Activated gamma-delta T cell (primary cell): ENCODE measurements at regions not wholly inside any gene's neighbourhood (a gene's known extent, or its start where the extent isn't known, plus 50 kb on each side); places are given as distances from the start of the nearest gene placed in this dataset.

ENCODE experiments used
- DNase-seq: peaks from one replicate; lab custom pipeline; 2025; lab: John Stamatoyannopoulos, UW

DNA sequence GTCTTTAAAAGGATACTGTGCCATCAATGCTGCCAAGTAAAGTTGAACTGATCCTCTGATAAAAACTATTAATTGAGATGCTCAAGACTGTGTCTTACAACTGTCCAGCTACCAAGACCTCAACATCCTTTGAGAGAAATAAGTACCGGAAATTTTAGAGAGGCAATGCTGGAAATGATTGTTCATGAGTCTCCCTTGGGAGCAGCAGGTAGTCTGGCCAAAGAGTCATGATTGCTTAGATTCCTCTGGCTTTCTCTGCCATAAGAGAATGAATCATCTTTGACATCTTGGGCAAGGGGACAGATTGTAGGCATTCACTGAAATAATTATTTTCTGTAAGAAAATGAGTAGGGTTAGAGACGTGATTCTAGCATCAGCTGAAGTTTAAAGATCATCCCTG is 466.6 kb upstream of the DAB2 start:
- DNase-seq, result no peak

DNA sequence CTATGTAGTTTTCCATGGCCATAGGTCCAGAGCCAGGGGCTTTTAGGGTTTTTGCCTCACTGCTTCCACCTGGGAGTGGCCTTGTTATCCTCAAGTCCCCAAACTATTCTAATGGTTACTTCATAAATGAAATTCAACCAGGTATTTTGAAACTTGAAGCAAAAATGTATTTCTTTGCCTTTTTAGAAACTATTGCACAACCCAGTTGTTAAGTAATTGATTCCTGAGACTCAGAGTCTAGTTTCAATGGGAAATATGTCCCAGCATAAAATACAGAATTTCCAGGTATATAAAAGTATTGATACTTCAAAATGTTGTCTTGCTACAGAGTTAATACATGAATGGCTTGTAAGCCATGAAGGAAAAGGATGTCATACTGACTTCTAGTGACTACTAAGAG is 456.2 kb upstream of the DAB2 start:
- DNase-seq, result no peak

DNA sequence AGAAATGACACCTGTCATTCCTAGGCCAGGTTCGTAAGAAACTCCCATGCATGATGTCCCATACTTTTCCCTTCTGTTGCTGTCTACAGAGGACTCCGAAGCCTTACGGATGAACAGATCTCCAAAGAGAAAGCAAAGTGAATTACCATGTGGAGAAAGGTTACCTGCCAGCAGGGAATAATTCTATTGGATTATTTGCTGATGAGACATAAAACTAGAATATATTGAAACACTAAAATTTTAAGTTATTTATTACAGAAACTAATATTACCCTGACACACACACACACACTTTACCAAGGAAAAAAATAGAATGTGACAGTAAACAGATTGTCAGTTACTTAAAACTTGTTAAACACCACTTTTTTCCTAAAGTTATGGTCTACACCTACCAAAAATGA is 452.7 kb upstream of the DAB2 start:
- no peak for DNase-seq

DNA sequence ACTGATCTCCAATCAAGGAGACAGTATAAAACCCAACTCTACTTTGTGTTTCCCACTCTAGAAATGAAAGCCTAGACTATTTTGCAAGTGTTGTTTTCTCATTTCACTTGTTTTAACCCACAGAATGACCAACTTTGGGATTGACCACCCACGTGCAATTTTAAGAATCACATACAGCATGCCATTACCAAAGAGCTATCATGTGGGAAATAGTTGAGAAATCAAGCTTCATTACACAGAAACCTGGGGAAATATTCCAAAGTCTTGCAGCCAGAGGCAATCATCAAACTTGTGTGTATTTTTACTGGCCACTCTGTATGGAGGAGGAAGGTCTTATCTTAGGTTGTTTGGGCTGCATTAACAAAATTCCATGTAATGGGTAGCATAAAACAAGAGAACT is 451.4 kb upstream of the DAB2 start:
- no peak for DNase-seq

DNA sequence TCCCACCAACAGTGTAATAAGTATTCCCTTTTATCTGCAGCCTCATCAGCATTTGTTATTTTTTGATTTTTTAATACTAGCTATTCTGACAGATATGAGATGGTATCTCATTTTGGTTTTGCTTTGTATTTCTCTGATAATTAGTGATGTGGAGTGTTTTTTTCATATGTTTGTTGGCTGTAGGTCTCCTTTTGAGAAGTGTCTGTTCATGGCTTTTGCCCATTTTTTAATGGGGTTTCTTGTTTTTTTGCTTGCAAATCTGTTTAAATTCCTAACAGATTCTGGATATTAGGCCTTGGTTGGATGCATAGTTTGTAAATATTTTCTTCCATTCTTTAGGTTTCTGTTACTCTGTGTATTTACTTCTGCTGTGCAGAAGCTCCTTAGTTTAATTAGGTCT is 445.4 kb upstream of the DAB2 start:
- no peak for DNase-seq

DNA sequence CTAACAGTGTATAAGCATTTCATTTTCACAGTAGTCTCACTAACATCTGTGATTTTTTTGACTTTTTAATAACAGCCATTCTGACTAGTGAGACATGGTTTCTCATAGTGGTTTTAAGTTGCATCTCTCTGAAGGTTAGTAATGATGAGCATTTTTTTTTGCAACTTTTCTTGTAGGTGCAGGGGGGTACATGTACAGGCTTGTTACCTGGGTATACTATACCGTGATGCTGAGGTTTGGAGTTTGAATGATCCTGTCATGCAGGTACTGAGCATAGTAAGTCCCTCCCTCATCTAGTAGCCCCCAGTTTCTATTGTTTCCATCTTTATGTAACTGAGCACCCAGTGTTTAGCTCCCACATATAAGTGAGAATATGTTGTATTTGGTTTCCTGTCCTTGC is 444.6 kb upstream of the DAB2 start:
- DNase-seq, result no peak

DNA sequence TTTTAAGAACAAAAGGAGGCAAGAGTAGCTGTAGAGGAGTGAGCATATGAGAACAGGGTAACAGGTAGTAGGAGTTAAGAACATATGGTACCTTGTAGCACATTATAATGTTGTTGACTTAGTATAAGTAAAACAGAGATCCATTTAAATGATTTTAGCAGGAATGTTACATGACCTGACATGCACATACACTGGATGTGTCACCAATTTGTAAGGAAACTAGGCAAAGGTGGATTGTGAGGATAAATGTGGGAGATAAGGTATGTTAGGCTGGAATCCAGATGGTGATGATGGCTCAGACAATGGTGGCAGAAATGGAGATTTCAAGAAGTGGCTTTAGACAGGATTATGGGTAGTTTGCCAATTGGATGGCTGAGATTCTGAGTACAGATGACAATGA is 443.1 kb upstream of the DAB2 start:
- DNase-seq, result no peak

DNA sequence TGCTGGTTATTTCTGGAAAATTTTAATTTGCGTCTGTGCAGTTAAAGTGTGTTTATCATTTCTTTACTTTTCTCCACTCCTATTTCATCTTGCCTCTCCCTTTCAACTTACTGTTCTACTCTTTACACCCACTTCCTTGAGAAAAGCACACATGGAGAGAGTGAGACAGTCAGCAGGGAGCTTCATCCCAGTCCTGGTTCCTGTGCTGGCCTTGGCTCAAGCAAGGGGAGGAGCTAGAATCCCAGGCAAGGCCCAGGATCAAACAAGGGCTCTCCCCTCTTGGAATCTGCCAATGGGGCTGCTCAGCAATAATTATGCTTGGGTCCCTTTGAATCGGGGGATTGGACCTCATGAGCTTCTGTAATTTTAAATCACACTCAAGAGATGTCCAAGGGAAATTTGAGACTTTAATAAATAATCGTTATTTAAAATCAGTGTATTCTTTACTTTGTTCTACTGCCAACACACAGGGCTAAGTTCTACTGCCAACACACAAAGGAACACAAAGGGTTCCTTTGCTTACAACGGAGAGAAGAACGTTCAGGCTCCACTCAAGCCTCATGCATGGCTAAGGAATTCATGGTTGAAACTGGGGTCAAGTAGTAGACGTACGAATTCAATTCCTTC is 439.3 kb upstream of the DAB2 start:
- DNase-seq, result no peak

DNA sequence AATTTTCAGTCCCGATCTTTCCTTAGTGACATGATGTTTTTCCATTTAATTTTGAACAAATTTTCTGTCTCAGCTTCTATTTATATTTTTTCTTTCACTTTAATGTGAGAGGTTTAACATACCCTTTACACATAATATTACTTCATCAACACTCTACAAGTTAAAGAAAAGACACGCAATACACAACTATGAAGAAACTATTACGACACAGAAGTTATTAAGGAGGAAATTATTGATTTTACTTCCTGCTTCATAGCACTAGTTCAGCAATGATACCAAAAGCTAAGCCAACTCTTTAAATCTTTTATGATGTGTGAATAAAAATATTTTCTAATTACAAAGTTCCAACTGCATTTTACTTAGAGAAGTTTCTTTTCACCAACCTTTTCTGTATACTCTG is 432.3 kb upstream of the DAB2 start:
- DNase-seq, result no peak

DNA sequence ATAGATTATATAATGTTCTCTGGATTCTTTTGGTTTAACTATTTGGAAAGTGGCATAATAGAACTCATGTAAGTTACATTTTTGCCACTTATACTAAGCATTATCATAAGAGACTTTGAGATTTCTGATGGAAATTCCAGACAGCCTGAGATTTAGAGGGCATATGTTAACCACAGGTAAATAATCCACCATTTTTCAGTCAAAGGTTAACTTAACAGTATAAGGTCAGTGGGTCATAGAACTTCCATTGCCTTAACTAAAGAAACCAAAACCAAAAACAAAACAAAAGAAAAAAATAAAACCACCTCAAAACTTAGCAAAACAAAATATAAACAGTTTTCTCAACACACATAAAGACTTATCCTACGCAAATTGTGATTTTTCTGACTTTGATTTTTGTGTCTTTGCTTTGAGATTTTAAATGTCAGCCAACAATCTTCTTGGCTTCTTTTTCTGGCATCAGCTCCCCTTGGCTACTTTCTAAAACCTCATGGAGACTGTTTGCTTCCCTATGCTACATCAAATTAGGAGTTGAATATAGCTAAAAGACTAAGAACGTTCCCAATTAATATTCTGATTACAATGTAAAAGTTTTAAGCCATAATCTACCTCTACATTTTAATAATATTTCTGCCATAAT is 430.1 kb upstream of the DAB2 start:
- no peak for DNase-seq

DNA sequence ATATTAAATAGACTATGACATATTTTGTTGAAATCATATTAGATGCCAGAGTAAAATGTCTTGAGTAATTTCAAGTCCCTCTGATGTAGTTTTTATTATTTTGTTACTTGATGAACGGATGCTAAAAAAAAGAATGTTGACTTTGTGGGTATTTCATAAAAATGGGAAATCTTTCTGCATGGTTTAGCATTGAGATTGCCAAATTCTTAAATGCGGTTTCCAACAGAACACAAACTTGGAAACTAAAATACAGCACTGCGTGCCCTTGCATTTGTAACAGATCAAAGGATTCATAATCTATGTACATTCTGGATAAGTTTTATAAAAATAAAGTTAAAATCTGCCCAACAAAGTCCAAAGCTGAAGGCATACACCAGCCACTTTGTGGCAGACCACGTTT is 425.5 kb upstream of the DAB2 start:
- no peak for DNase-seq

DNA sequence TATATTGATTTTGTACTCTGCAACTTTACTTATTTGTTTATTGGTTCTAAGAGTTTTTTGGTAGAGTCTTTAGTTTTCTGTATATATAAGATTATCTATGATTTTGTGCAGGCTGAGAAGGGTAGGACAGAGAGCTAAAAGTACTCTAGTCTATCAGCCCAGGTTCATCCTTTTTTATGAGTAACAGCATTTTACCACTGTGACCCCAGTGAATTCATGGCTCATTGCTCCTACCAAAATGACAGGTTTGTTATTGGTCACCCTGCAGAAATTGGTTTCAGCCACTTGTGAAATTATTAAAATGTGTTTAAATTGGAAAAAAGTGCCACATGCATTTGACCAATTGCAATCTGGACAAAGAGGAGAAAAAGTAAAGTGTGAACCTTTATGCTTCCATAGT is 421.4 kb upstream of the DAB2 start:
- DNase-seq, result no peak

DNA sequence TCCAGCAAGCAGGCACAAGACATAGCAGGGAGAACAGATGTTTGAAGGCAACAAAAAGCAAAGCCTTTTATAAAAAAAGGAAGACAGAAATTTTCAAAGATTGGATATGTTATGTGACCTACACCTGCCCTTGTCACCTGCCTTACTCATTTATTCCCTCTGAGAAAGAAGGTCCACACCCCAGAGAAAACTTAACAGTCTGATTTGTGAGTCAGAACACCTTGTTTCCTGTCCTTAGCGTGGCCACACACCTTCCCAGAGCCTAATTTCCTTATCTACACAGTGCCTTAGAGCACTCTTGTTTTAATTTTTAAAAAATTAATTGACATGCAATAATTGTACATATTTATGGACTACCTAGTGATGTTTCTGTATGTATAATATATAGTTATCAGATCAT is 419.0 kb upstream of the DAB2 start:
- DNase-seq, result no peak

DNA sequence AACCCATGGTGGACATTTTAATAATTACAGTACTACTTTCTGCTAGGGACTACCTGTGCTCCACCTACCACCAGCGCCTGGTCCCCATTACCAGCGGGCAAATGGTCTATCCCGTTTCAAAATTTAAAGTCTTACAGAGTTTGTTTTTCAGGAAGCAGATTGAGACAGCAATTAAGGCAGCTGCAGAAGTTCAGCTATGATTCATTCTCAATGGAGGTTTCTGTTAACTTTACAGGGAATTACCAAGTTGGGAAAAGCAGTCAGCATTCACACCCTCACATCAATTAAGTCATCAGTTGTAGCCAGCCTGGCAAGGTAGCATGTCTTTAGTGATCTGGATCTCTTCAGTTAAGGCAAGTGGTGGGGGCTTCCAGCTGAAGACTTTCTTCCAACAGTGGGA is 410.6 kb upstream of the DAB2 start:
- DNase-seq, result no peak

DNA sequence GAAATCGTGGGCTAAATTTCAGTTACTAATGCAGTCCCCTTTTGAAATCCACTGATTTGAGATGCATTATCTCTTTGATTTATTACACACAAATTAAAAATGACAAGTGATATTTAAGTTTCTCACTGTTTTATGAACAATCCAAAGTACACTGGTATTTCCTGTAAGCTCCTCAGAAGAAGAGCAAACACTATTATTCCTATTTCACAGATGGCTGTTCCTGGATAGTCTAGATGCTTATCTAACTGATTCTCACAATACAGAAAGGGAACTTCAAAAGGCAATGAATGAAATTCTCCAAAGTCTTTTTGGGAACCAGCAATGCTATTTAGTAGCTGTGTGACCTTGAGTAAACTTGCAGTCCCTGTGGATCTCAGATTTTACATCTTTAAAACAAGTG is 404.7 kb upstream of the DAB2 start:
- no peak for DNase-seq

DNA sequence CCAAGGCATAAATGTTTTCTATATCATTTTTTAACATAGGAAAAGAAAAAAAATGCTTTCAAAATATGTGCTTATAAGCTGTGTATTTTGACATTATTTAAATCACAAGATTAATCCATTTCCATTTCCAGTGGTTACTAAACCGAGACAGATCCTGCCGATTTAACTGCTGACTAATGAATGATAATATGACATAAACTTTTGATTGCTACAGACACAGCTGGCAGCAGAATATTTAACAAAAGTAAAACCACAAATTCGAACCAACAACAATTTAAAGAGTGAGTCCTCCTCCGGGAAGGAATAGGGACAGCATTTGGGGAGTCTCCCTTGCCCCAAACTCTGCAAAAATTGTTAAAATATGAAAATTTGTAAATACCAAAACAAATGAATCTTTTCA is 401.3 kb upstream of the DAB2 start:
- DNase-seq, result no peak

DNA sequence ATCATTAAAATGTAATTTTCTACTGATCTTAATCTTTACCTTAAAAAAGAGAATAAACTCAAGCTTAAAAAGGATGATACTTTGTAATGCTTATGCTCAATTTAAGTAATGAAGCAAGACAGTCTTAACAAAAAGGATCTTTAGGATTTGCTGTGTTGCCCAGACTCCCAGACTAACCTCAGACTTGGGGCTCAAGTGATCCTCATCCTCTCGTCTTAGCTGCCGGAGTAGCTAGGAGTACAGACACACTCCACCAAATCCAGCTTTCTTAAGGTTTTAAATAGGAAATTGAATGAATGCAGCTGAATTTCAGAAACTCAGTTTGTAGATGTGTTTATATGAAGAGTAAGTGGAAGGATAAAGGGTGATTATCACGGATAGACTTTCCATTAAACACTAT is 400.5 kb upstream of the DAB2 start:
- no peak for DNase-seq

DNA sequence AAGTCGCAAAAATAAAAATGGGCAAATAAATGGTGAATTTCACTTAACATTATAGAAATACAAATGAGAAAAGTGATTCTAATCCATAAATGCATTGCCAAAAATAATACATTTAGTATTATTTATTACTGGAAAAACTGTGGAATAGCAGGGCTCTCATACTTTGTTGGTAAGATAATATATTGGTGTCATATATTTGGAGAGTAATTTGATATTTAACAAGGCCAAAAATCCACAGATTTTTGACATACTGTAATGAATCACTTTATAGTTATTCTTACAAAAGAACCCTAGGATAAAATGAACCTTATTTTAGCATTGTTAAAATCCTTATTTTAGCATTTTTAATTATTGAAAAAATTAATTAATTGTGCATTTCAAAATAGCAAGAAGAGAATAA is 397.2 kb upstream of the DAB2 start:
- DNase-seq, result no peak

DNA sequence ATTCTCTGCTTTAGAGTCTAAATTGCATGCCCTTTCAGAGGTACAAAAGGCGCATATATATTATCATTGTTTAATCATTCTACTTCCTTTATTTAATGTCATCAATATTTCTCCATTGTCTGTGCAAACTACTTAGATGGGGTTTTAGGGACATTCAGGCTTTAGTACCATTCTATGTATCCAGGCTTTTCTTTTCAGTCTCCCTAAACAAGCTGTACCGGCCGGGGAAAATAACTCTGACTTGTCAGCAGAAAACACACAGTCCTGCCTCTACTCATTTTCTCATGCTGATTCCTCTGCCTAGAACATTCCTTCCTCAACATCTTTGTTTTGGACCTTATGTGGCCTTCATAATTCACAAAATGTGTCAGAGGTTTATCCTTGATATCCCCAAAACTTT is 392.1 kb upstream of the DAB2 start:
- DNase-seq, result no peak

DNA sequence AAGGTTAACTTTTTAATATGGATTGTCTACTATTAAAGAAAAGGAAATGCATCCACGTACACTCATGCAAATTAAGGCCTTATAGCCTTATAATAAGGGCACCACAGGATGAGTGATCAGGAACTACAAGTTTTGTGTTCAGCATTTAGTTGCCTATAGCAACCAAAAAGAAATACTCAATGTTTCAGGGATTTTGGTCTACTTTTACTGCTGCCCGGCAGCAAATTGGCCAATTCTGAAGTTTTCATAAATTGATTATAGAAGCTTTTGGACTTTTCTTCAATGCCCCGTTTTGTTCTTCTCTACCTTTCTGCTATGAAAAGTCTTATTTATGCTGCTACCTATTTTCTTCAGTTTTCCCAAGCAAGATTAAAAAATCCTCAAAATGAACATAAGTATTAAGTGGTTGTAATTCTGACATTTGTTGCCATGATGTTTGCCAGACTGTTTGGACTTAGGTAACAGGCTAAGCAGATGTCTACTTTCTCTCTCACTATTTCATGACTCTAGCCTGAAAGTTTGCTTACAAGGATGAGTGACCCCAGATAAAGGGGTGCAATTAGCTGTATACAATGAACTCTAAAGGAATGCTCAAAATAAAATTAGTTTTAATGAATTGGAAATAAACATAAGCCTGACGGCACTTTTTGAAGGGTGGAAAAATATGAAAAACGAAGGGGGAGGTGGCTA is 391.5 kb upstream of the DAB2 start:
- no peak for DNase-seq

DNA sequence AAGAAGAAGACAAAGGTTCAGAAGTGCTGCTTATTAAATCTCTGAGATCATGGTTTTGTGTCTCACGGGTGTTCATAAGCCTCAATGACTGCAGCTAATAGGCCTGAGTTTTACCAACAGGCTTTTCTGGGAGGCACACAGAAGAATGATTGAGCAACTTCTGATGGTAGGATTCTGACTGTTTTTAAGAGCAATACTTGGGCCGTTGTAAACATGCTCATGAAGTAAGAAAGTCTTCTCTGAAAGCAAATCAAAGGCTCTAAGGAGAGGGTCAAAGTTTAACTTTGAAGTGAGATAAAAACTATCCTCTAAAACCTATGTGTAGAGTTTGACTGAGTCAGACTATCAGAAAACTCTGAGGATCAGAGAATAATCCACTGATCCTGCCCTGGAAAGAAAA is 390.9 kb upstream of the DAB2 start:
- DNase-seq, result no peak

DNA sequence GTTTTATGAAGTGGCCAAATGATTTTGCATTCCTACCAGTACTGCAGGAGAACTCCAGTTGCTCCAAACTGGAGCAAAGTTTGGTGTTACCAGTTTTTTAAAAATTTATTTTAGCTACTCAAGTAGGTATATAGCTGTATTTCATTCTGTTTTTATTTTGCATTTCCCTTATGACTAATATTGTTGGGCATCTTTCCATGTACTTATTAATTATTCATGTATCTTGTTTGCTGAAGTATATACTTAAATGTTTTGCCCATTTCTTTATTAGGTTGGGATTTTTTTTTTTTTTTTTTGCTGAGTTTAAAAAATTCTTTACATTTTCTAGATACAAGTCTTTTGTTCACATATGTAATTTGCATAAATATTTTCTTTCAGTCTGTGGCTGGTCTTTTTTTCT is 386.6 kb upstream of the DAB2 start:
- DNase-seq, result no peak

DNA sequence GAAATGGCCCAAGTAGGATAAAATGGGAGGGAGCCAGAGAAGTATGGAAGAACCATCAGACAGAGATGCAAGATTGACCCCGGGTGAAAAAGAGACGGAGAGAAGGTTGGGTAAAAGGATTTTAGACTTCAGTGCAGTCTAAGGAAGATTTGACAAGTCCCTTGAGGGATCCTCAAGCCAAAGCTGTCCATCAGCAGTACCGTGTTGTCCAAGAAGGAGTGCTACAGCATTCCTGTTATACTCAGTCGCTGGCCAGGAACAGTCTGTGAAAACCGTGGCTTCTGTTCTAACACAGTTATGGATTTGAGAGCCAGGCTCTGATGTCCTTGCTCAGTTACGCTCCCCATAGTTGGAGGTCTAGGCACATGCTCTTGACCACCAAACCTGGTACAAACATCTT is 383.9 kb upstream of the DAB2 start:
- no peak for DNase-seq

DNA sequence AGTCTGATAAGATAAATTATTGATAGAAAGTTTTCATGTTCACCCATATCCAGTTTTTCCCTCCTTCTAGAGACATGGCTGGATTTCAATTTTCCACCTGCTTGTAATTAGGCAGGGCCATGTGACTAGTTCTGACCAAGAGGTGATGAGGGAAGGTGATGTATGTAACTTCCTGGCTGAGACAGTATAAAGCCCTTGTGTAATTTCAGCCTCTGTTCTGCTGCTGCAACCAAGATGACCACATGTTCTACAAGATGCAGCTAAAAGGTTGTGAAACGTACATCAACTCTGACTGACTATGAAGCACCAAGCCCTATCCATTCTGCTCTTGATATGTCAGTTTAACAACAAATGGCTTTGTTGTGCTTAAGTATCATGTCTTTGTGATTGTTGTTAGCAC is 376.5 kb upstream of the DAB2 start:
- no peak for DNase-seq
